IMR-90 (cell line): ENCODE measurements at regions not wholly inside any gene's neighbourhood (a gene's known extent, or its start where the extent isn't known, plus 50 kb on each side); places are given as distances from the start of the nearest gene placed in this dataset.

Experiments
- ATAC-seq: fragments of 200-7000 bp; cut with Tn5 transposase; 2 replicates; pipeline ENCODE4 v1.9.1; 2020; ENCODE audit warnings: low read depth, mild to moderate bottlenecking, moderate library complexity
- BruUV-seq: library from RNA; stranded (reverse); fragments of 400-500 nt; replicated peaks from 2 replicates; lab custom pipeline; 2021; lab: Mats Ljungman, UMichigan
- CTCF ChIA-PET: fragments of 300-600 bp; formaldehyde crosslinking; extraction: SDS; loops from one replicate; lab custom pipeline; 2021; ENCODE audit warnings: antibody characterized with exemption; lab: Yijun Ruan, JAX
- POLR2A ChIA-PET: fragments of 300-600 bp; sonication (Branson Sonifier 250); formaldehyde crosslinking; loops from one replicate; lab custom pipeline; 2022; ENCODE audit warnings: antibody characterized with exemption; ENCODE audit not compliant: unreplicated experiment; lab: Charles Lee
- DNase-seq: peaks from one replicate; pipeline ENCODE4 v3.0.0; 2013
- H2AFZ ChIP-seq: replicated peaks from 2 replicates; pipeline ENCODE3; 2013; ENCODE audit warnings: low read length, mild to moderate bottlenecking; ENCODE audit not compliant: poor library complexity
- H2AK5ac ChIP-seq: 2 replicates; pipeline ENCODE4 v1.6.1; 2013; ENCODE audit warnings: low read depth, low read length, inconsistent platforms
- H2AK9ac ChIP-seq: replicated peaks from 2 replicates; pipeline ENCODE3; 2013; ENCODE audit warnings: mild to moderate bottlenecking, low read depth, low read length, moderate library complexity; ENCODE audit not compliant: poor library complexity
- H2BK120ac ChIP-seq: 2 replicates; pipeline ENCODE4 v1.6.1; 2013; ENCODE audit warnings: low read depth, low read length, inconsistent platforms
- H2BK15ac ChIP-seq: 3 replicates; pipeline ENCODE4 v1.6.1; 2013; ENCODE audit warnings: low read depth, low read length, inconsistent platforms
- H2BK20ac ChIP-seq: 2 replicates; pipeline ENCODE4 v1.6.1; 2013; ENCODE audit warnings: low read depth, mild to moderate bottlenecking, inconsistent platforms, low read length, moderate library complexity
- H2BK5ac ChIP-seq: 2 replicates; pipeline ENCODE4 v1.6.1; 2013; ENCODE audit warnings: mild to moderate bottlenecking, low read depth, low read length, inconsistent platforms; ENCODE audit not compliant: poor library complexity, severe bottlenecking
- H3K14ac ChIP-seq: replicated peaks from 2 replicates; pipeline ENCODE4 v1.6.1; 2013; ENCODE audit warnings: low read depth, low read length, inconsistent platforms
- H3K18ac ChIP-seq: 2 replicates; pipeline ENCODE4 v1.6.1; 2013; ENCODE audit warnings: low read depth, low read length, control low read depth
- H3K23ac ChIP-seq: 2 replicates; pipeline ENCODE4 v1.6.1; 2013; ENCODE audit warnings: low read depth, low read length, inconsistent platforms
- H3K27ac ChIP-seq: 2 replicates; pipeline ENCODE4 v1.5.1; 2013; ENCODE audit warnings: mild to moderate bottlenecking, control low read depth, low read length; ENCODE audit not compliant: insufficient read depth
- H3K27me3 ChIP-seq: 2 replicates; pipeline ENCODE4 v1.6.1; 2013; ENCODE audit warnings: low read length; ENCODE audit not compliant: control insufficient read depth, insufficient read depth
- H3K36me3 ChIP-seq: 2 replicates; pipeline ENCODE4 v1.6.1; 2013; ENCODE audit warnings: low read length, mixed read lengths; ENCODE audit not compliant: control insufficient read depth, insufficient read depth
- H3K4ac ChIP-seq: 2 replicates; pipeline ENCODE4 v1.6.1; 2013; ENCODE audit warnings: low read depth, low read length, inconsistent platforms
- H3K4me1 ChIP-seq: 2 replicates; pipeline ENCODE4 v1.6.1; 2013; ENCODE audit warnings: low read length, mixed read lengths; ENCODE audit not compliant: control insufficient read depth, insufficient read depth
- H3K4me2 ChIP-seq: 2 replicates; pipeline ENCODE4 v1.6.1; 2013; ENCODE audit warnings: low read depth, mild to moderate bottlenecking, control low read depth, low read length, moderate library complexity
- H3K4me3 ChIP-seq: 2 replicates; pipeline ENCODE4 v1.5.1; 2013; ENCODE audit warnings: low read depth, mild to moderate bottlenecking, control low read depth, low read length, moderate library complexity; ENCODE audit not compliant: insufficient read depth
- H3K56ac ChIP-seq: 2 replicates; pipeline ENCODE4 v1.6.1; 2013; ENCODE audit warnings: low read length, inconsistent platforms; ENCODE audit not compliant: insufficient read depth; ENCODE audit errors: extremely low read depth
- H3K79me1 ChIP-seq, 2 experiments: 2 replicates each; pipeline ENCODE4 v1.6.1; 2013; ENCODE audit warnings: low read length in 2 of 2, inconsistent platforms in 1 of 2, low read depth in 1 of 2
- H3K9ac ChIP-seq: 2 replicates; pipeline ENCODE4 v1.6.1; 2013; ENCODE audit warnings: low read depth, low read length, control low read depth
- H3K9me1 ChIP-seq: 2 replicates; pipeline ENCODE4 v1.6.1; 2013; ENCODE audit warnings: low read length, inconsistent platforms; ENCODE audit not compliant: insufficient read depth
- H3K9me3 ChIP-seq: 2 replicates; pipeline ENCODE4 v1.6.1; 2013; ENCODE audit warnings: low read length; ENCODE audit not compliant: control insufficient read depth, insufficient read depth
- H4K20me1 ChIP-seq: 2 replicates; pipeline ENCODE4 v1.6.1; 2013; ENCODE audit warnings: low read length, inconsistent platforms; ENCODE audit not compliant: insufficient read depth
- H4K5ac ChIP-seq: 2 replicates; pipeline ENCODE4 v1.6.1; 2013; ENCODE audit warnings: mild to moderate bottlenecking, low read depth, low read length, control low read depth
- H4K8ac ChIP-seq, 2 experiments: 2 replicates each; pipeline ENCODE4 v1.6.1; 2013; ENCODE audit warnings: low read depth in 2 of 2, low read length in 2 of 2, control low read depth in 1 of 2, inconsistent platforms in 1 of 2
- H4K91ac ChIP-seq: 2 replicates; pipeline ENCODE4 v1.6.1; 2013; ENCODE audit warnings: low read depth, low read length, inconsistent platforms; ENCODE audit not compliant: insufficient read depth
- BHLHE40 ChIP-seq: fragments of 150-350 bp; IDR thresholded peaks from 2 replicates; pipeline ENCODE4 v1.6.1; 2016; ENCODE audit warnings: mild to moderate bottlenecking, low read depth, low read length
- CEBPB ChIP-seq: IDR thresholded peaks from 2 replicates; pipeline ENCODE4 v1.6.1; 2012; ENCODE audit warnings: low read depth, low read length, improper control_type of control experiment
- CHD1 ChIP-seq: IDR thresholded peaks from 2 replicates; pipeline ENCODE4 v1.6.1; 2012; ENCODE audit warnings: low read depth, low read length, improper control_type of control experiment
- CTCF ChIP-seq: conservative IDR thresholded peaks from 2 replicates; pipeline ENCODE4 v1.5.1; 2012; ENCODE audit warnings: mild to moderate bottlenecking, low read depth, low read length, improper control_type of control experiment
- ELK1 ChIP-seq: fragments of 150-350 bp; IDR thresholded peaks from 2 replicates; pipeline ENCODE4 v1.6.1; 2016; ENCODE audit warnings: low read depth, mild to moderate bottlenecking, low read length, moderate library complexity, borderline replicate concordance
- FOS ChIP-seq: fragments of 150-350 bp; IDR thresholded peaks from 2 replicates; pipeline ENCODE4 v1.6.1; 2016; ENCODE audit warnings: low read depth, low read length
- MAFK ChIP-seq: IDR thresholded peaks from 2 replicates; pipeline ENCODE4 v1.6.1; 2012; ENCODE audit warnings: low read depth, low read length, improper control_type of control experiment
- MAZ ChIP-seq: IDR thresholded peaks from 2 replicates; pipeline ENCODE4 v1.6.1; 2012; ENCODE audit warnings: low read depth, mild to moderate bottlenecking, low read length, improper control_type of control experiment, moderate library complexity, borderline replicate concordance
- MXI1 ChIP-seq: IDR thresholded peaks from 2 replicates; pipeline ENCODE4 v1.6.1; 2012; ENCODE audit warnings: low read depth, mild to moderate bottlenecking, low read length, moderate library complexity, borderline replicate concordance
- NFE2L2 ChIP-seq: fragments of 150-350 bp; IDR thresholded peaks from 2 replicates; pipeline ENCODE4 v1.6.1; 2016; ENCODE audit warnings: low read depth, mild to moderate bottlenecking, low read length
- POLR2A ChIP-seq: IDR thresholded peaks from 2 replicates; pipeline ENCODE4 v1.6.1; 2012; ENCODE audit warnings: mild to moderate bottlenecking, low read depth, low read length
- RAD21 ChIP-seq: IDR thresholded peaks from 2 replicates; pipeline ENCODE4 v1.6.1; 2012; ENCODE audit warnings: low read length, improper control_type of control experiment
- RCOR1 ChIP-seq: IDR thresholded peaks from 2 replicates; pipeline ENCODE4 v1.6.1; 2012; ENCODE audit warnings: mild to moderate bottlenecking, low read length, improper control_type of control experiment; ENCODE audit not compliant: insufficient replicate concordance
- RFX5 ChIP-seq: IDR thresholded peaks from 2 replicates; pipeline ENCODE4 v1.8.0; 2012; ENCODE audit warnings: low read depth, mild to moderate bottlenecking, low read length, moderate library complexity
- SMC3 ChIP-seq: fragments of 150-350 bp; IDR thresholded peaks from 2 replicates; pipeline ENCODE4 v1.6.1; 2016; ENCODE audit warnings: low read depth, mild to moderate bottlenecking, antibody characterized with exemption, low read length, moderate library complexity
- USF2 ChIP-seq: fragments of 150-350 bp; IDR thresholded peaks from 2 replicates; pipeline ENCODE4 v1.6.1; 2017; ENCODE audit warnings: mild to moderate bottlenecking, antibody characterized with exemption, low read length, low read depth
- WGBS, 2 experiments: methylation state at CpG; one replicate each; pipeline versions ENCODE4 v1.1.5 to v1.1.7; 2013; ENCODE audit warnings: missing lambda C conversion rate in 2 of 2; ENCODE audit not compliant: insufficient read length in 1 of 2; ENCODE audit errors: extremely low coverage in 2 of 2; 5-methylcytosine and 5-hydroxymethylcytosine counted together
- dilution Hi-C: fragments of 300-500 bp; cut with HindIII; formaldehyde crosslinking; loops from one replicate; pipeline ENCODE4 v1.14.3; 2018; ENCODE audit warnings: low sequenced_read_pairs; ENCODE audit not compliant: unreplicated experiment
- in situ Hi-C: fragments of 300-500 bp; cut with MboI; formaldehyde crosslinking; loops from 3 replicates; pipeline ENCODE4 v1.14.3; 2019; ENCODE audit warnings: low sequenced_read_pairs, inconsistent platforms, mixed read lengths
- intact Hi-C: fragments of 100-400 bp; cut with micrococcal nuclease; formaldehyde crosslinking; loops from 2 replicates; pipeline ENCODE4 v1.10.0; 2022

GRCh38 chr6:170095273-170095981 is 195.5 kb downstream of the DLL1 start:
- no peak overlapping the region for H2AK5ac ChIP-seq
- H3K9me1 ChIP-seq = no peaks in the 10 kb centered on the region
- no peak overlapping the region for H4K8ac ChIP-seq
- H3K9ac ChIP-seq = no peak overlapping the region
- ChIA-PET POLR2A (no interaction called here), CTCF (no interaction called here)
- intact Hi-C loops = no loop called here
- no peak overlapping the region for H2AK9ac ChIP-seq
- H2BK20ac ChIP-seq = no peak overlapping the region
- in situ Hi-C loops = no loop called here
- H2AFZ ChIP-seq = no peak overlapping the region
- no peaks in the 10 kb centered on the region for H3K4me1 ChIP-seq
- BruUV-seq = no TSS peak
- H3K23ac ChIP-seq = no peak overlapping the region
- H3K79me1 ChIP-seq = no peaks in the 10 kb centered on the region
- no peak overlapping the region for H2BK120ac ChIP-seq
- no peaks in the 10 kb centered on the region for H3K27me3 ChIP-seq
- dilution Hi-C loops = no loop called here
- no peak overlapping the region for H3K4me3 ChIP-seq
- no peak overlapping the region for H3K4me2 ChIP-seq
- no peak overlapping the region for H3K56ac ChIP-seq
- peaks cover 71% of the 10 kb centered on the region for H3K9me3 ChIP-seq
- H3K4ac ChIP-seq = no peak overlapping the region
- H2BK15ac ChIP-seq = no peak overlapping the region
- H3K36me3 ChIP-seq = no peaks in the 10 kb centered on the region
- no peak for ATAC-seq
- DNase-seq = no peak
- WGBS, 2 experiments = 47% methylated on average over 3 of the region's 21 CpGs; no CpG with 5 or more reads in 1 of the 2 experiments
- H4K20me1 ChIP-seq = no peaks in the 10 kb centered on the region
- H3K14ac ChIP-seq = no peak overlapping the region
- no peak for TF ChIP-seq CHD1
- no peak for TF ChIP-seq ELK1
- TF ChIP-seq FOS = no peak
- TF ChIP-seq RCOR1 = no peak
- no peak for TF ChIP-seq SMC3
- TF ChIP-seq NFE2L2 = no peak
- no peak for TF ChIP-seq CTCF
- no peak for TF ChIP-seq CEBPB
- no peak for TF ChIP-seq USF2
- no peak for TF ChIP-seq MAFK
- TF ChIP-seq MXI1 = no peak
- TF ChIP-seq RFX5 = no peak
- no peak for TF ChIP-seq BHLHE40
- TF ChIP-seq MAZ = no peak
- TF ChIP-seq POLR2A = no peak
- TF ChIP-seq RAD21 = no peak
- H4K5ac ChIP-seq = no peak overlapping the region
- no peak overlapping the region for H3K18ac ChIP-seq
- H3K27ac ChIP-seq = no peak overlapping the region
- no peak overlapping the region for H4K91ac ChIP-seq
- no peak overlapping the region for H2BK5ac ChIP-seq
